SK-N-MC (cell line): ENCODE measurements at regions not wholly inside any gene's neighbourhood (a gene's known extent, or its start where the extent isn't known, plus 50 kb on each side); places are given as distances from the start of the nearest gene placed in this dataset.

Source experiments
- DNase-seq: peaks from one replicate; pipeline ENCODE4 v3.0.0-alpha.2; 2011; ENCODE audit warnings: low read depth, low spot score
- H3K27ac ChIP-seq: fragments of 200-600 bp; sonication (generic); 2 replicates; pipeline ENCODE4 v1.5.1; 2016; ENCODE audit warnings: mixed run types
- H3K36me3 ChIP-seq: fragments of 200-600 bp; sonication (generic); 2 replicates; pipeline ENCODE4 v1.6.1; 2017; ENCODE audit warnings: antibody characterized with exemption, low read length, mixed read lengths; ENCODE audit not compliant: insufficient read depth
- H3K4me3 ChIP-seq: fragments of 200-600 bp; sonication (generic); 2 replicates; pipeline ENCODE4 v1.5.1; 2016
- H3K9ac ChIP-seq: fragments of 200-600 bp; sonication (generic); 2 replicates; pipeline ENCODE4 v1.8.0; 2017; ENCODE audit warnings: mixed run types, mixed read lengths; ENCODE audit not compliant: insufficient read length
- H3K9me3 ChIP-seq: fragments of 200-600 bp; sonication (generic); 2 replicates; pipeline ENCODE4 v1.6.1; 2017; ENCODE audit warnings: low read depth, mild to moderate bottlenecking, antibody characterized with exemption, low read length, moderate library complexity, mixed read lengths
- EZH2 ChIP-seq: fragments of 200-600 bp; sonication (generic); IDR thresholded peaks from one replicate; pipeline ENCODE4 v1.6.1; 2017; ENCODE audit warnings: antibody characterized with exemption
- FOXP2 ChIP-seq: optimal IDR thresholded peaks from 2 replicates; pipeline ENCODE3; 2011; ENCODE audit warnings: mild to moderate bottlenecking, moderate library complexity; ENCODE audit not compliant: insufficient read depth; ENCODE audit errors: extremely low read length, control extremely low read depth
- POLR2AphosphoS5 ChIP-seq: IDR thresholded peaks from 2 replicates; pipeline ENCODE4 v1.6.1; 2012; ENCODE audit warnings: mild to moderate bottlenecking, low read depth, low read length, borderline replicate concordance

GRCh38 chr1:5755552-5756125, 236.6 kb downstream of the NPHP4 start:
- Histone ChIP-seq H3K4me3 (no peak overlapping the region), H3K9ac (no peak overlapping the region), H3K36me3 (no peaks in the 10 kb centered on the region), H3K9me3 (no peaks in the 10 kb centered on the region), H3K27ac (no peak overlapping the region)
- TF ChIP-seq POLR2AphosphoS5 (no peak), FOXP2 (no peak), EZH2 (no peak)
- DNase-seq: no peak

- no peak for TF ChIP-seq POLR2AphosphoS5
- TF ChIP-seq EZH2: no peak
- no peak for TF ChIP-seq FOXP2
- H3K4me3 ChIP-seq: no peak overlapping the region
These were observed 237.2 kb downstream of the NPHP4 start for GRCh38 chr1:5754817-5755551.

GRCh38 chr1:5753549-5754421, 238.4 kb downstream of the NPHP4 start:
- no peaks in the 10 kb centered on the region for H3K9me3 ChIP-seq
- TF ChIP-seq FOXP2 (no peak), POLR2AphosphoS5 (no peak), EZH2 (no peak)
- no peak overlapping the region for H3K9ac ChIP-seq
- H3K36me3 ChIP-seq: no peaks in the 10 kb centered on the region
- no peak overlapping the region for H3K4me3 ChIP-seq
- DNase-seq: no peak
- H3K27ac ChIP-seq: no peak overlapping the region

More at GRCh38 chr1:5754817-5755551, 237.2 kb downstream of the NPHP4 start:
- H3K27ac ChIP-seq: no peak overlapping the region
- no peak for DNase-seq
- no peak overlapping the region for H3K9ac ChIP-seq
- no peaks in the 10 kb centered on the region for H3K9me3 ChIP-seq
- H3K36me3 ChIP-seq: no peaks in the 10 kb centered on the region

DNA sequence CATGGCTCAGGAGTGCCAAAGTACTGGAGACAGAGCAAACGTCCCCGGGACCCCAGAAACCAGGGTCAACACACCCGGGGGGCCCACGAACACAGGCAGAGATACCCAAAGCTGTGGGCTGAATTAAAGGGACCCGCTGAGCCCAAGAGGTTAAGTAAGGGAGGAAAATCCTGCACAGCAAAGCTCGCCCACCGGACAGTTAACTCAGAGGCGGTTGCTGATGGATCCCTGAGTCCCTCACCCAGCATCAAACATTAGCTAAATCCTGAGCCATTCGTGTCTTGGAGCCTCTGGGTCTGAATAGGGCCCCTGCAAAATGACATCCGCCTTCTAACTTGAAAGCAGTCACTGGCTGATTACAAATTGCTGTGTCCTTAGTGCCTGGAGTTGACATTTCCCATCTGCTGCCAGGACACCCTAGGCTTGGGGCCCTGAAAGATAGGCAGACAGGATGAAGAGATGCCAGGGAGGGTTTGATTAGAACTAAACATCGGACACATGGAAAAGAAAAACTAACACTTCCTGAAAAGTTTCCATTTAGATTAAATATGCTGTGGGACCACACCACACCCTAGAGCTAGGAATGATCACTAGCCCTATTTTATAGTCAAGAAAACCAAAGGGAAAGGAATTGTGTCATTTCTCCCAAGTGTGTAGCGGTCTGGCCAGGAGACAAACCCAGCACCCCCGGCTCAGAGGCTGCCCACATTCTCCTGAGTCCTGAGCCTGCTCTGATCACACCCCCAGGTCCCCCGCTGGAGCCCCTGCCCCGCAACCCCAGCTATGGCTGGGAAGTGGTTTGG, 239.3 kb downstream of the NPHP4 start:
- Histone ChIP-seq H3K9ac (no peak overlapping the region), H3K27ac (no peak overlapping the region), H3K9me3 (no peaks in the 10 kb centered on the region), H3K4me3 (no peak overlapping the region), H3K36me3 (no peaks in the 10 kb centered on the region)
- TF ChIP-seq EZH2 (no peak), POLR2AphosphoS5 (no peak), FOXP2 (no peak)
- DNase-seq: no peak

GRCh38 chr1:5751833-5752745, 240.1 kb downstream of the NPHP4 start:
- TF ChIP-seq EZH2: no peak
- H3K9ac ChIP-seq: no peak overlapping the region
- H3K4me3 ChIP-seq: no peak overlapping the region
- H3K9me3 ChIP-seq: no peaks in the 10 kb centered on the region
- H3K27ac ChIP-seq: no peak overlapping the region
- H3K36me3 ChIP-seq: no peaks in the 10 kb centered on the region
- DNase-seq: no peak

DNA sequence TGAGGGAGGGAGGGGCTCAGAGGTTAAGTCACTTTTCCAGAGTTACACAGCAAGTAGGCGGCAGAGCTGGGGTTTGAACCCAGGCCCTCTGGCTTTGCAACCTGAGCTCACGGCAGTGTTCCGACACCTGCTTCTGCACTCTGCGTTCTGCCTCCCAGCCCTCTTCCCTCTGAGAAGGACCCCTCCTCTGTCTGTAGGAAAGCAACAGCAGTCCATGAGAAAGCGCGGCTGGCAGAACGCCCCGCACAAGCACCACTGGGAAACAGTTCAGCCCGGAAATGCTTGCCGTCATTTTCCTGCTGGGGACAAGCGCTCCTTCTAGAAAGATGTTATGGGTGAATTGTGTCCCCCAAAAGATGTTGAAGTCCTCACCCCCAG, 241.1 kb downstream of the NPHP4 start:
- H3K27ac ChIP-seq: no peak overlapping the region
- no peaks in the 10 kb centered on the region for H3K9me3 ChIP-seq
- TF ChIP-seq EZH2: no peak
- no peak for TF ChIP-seq FOXP2
- TF ChIP-seq POLR2AphosphoS5: no peak
- no peak overlapping the region for H3K9ac ChIP-seq
- no peak for DNase-seq
- H3K36me3 ChIP-seq: no peaks in the 10 kb centered on the region
- H3K4me3 ChIP-seq: no peak overlapping the region
